Kidney tubule cell (primary cell): ENCODE measurements at regions not wholly inside any gene's neighbourhood (a gene's known extent, or its start where the extent isn't known, plus 50 kb on each side); places are given as distances from the start of the nearest gene placed in this dataset.
A peak's percentile ranks its signal among the peaks of the same experiment; 100 is the strongest.

ENCODE experiments used
- DNase-seq: peaks from one replicate; pipeline ENCODE4 v3.0.0-alpha.2; 2018; ENCODE audit warnings: low spot score

- no peak for DNase-seq
Observed at GRCh38 chr1:37242501-37242900, 208.2 kb upstream of the GRIK3 start.

DNA sequence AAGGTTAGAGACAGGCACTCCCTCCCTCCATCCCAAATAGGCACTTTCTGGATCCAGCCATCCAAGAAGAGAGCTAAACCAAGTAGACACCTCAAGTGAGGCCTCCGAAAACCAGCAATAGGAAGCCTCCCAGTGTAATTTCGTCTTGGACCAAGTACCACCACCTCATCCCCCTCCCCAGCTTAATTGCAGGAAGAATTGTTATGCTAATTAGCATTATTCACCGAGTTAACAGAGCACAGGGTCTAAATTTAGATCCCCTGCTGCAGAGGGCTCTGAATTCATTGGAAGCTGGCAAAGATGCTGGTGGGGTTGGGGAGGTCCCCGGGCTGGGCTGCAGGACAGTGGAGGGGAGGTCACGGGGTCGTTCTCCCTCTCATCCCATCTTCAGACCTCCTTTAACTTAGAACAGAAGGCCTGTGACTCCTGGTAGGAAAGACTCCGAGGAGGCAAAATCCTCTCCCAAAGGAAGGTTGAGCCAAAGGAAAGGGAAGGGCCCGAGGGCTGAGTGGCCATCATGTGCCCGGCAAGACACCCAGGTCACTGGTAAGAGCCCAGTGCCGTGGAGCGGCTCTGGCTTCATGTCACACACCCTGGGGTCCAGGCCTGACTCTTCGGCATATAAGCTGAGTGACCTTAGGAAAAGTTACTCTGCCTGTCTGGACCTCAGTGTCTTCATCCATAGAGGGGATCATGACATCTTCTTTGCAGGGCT, 209.2 kb upstream of the GRIK3 start:
- no peak for DNase-seq

DNA sequence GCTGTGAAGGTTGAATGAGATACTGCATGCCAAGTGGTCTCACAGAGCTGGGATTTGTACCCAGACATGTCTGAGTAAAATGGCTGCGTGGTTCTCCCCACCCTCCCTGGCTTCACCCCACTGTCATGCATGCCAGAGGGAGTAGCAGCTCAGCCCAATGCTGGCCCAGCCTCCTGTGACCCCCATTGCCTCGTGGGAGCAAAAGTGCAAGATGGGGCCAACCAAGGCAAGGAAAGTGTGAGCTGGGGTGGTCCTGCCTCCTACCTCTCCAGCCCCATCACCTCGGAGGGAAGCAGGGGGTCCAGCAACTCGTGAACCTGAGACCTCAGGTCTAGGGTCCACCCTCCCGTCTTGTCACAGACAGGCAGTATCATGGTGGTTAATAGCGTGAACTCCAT, 209.8 kb upstream of the GRIK3 start:
- DNase-seq, result no peak

GRCh38 chr1:37244815-37245214, 210.5 kb upstream of the GRIK3 start:
- no peak for DNase-seq

DNA sequence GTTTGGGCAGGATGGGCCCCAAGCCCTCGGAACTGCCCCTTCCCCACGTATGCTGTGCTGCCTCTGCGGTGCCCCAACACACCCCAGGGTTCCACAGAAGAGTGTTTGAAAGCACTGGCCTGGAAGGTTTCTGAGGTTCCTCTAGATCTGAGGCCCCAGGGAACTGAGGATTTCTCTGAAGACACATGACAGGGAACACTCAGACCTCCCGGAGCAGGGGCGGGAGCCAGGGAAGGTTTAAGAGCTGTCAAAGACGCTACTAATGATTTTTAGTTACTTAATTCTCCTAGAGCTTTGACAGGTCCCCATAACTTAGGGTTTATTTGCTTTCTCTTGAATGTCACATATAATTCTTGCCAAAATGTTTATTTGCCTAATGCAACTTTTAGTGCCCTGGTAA, 212.3 kb upstream of the GRIK3 start:
- no peak for DNase-seq

DNA sequence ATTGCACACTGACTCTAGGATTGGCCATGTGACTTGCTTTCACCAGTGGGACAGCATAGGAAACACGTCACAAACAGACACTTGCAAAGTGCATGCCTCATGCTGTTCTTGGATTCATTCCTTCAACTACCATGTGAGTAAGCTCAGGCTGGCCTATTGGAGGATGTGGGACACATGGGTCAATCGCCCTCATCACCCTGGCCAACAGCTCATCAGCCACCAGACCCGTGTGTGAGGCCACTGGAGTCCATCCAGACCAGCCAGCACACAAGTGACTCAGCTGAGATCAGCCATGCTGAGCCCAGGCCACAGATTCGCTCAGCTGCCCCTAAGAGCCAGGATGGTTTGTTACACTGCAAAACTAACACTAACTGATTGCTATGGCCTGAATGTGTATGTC, 216.1 kb upstream of the GRIK3 start:
- DNase-seq, result peak; percentile 57

DNA sequence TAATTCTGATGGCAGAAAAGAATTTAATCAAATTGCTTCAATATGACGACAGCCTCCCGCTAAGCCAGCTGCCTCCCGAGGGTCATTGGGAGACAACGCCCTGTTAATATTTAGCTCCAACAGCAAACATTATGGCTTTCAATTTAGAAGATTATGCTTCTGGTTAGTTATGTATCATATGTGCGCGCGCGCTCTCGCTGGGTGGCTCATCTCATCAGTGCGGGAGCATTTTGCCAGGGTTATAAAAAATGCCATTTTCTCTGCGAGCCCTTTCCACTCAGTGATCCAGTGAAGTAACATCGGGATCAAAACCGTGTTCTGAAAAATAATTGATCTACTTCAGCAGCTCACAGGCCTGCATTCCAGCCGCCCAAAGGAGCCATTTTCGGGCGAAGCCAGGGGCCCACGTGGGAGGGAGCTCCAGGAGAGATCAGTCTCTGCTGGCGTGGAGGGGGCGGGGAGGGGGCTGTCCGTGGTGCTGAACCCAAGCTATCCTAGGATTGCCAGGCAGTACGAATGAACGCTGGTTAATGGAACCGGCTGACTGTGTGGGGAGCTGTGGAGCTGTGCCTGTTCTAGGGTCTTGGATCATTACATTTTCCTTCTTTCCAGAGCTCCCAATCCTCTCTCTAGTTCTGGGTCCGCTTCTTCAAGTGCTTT, 219.1 kb upstream of the ZC3H12A start:
- no peak for DNase-seq

DNA sequence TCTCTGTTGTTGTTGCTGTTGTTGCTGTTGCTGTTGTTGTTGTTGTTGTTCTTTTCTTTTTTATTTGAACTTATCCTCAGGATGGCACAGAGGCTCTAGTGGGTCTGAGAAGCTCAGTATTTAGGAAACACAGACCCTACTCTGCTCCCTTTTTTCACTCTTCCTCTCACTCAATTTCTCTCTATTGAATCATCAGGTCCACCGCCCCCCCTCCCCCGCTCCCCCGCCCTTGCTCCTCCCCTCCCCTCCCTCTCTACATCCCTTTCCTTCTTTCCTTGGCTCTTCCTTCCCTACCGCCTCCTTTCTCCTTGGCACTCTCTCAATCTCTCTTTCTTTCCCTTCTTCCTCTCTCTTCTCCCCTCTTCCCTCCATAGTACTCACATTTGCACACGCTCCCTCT, 218.5 kb upstream of the ZC3H12A start:
- DNase-seq, result no peak

DNA sequence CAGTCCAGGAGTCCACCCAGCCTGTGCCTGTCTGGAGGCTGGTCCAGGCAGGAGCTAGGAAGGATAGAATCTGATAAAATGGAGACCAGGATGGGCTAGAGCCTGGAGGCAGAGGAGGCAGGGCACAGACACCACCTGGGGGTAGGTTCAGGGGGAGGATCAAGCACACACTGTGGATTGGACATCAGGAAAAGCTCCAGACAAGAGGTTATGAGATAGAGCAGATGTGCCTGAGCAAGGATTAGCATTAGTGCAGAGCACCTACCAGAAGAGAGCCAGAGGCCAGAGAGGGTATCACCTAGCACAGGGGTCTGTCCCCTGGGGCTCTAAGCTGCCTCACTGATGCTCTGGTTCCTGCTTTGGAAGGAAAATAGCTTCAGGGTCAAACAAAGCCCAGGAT, 216.7 kb upstream of the ZC3H12A start:
- DNase-seq, result no peak

- no peak for DNase-seq
Observed at GRCh38 chr1:37258068-37258467, 216.3 kb upstream of the ZC3H12A start.

- DNase-seq, result no peak
Observed at GRCh38 chr1:37259019-37259418, 215.4 kb upstream of the ZC3H12A start.

DNA sequence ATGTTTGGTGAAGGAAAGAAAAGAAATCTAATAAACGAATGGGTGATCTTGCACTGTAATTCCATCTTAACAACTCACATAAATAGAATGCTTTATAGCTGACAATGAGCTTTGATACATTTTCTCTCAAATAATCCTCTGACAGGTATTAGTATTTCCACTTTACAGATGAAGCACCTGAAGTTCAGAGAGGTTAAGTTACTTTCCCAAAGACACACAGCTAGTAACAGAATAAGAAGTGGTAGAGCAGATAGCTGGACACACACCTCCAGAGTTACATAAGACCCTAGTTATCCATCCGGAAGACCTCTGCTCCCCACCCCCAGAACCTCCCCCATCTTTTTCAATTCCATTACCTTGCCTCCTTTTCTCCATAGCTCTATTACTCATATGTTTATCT, 213.3 kb upstream of the ZC3H12A start:
- no peak for DNase-seq

DNA sequence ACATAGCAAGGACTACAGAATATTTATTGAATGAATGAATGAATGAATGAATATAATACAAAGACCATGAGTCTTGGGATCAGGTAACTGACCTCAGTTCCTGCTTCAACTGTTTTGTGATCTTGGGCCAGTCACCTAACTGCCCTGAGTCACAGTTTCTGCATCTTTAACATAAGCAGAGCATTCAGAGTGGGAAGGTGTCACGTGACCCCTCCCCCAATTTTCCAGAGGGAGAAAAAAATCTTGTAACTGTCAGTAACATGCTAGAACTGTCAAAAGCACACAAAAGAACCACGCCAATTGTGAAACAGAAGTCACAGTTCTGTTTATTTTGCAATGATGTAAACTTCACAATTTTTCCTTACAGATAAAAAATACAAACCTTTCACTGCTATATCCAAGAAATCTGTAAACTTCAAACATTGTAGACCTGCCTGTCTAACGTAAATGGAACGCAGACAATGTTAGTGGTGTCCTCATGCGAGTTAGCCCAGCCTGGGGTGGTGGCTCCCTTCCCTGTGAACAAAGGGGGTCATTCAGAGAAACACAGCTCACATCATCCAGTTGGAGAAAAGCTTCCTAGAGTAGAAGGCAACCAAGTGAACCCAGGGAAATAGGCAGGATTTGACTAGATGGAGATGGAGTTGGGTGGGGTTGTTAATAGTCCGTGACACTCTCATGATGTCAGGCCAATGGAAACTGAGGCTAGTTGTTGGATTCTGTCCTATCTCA, 211.8 kb upstream of the ZC3H12A start:
- DNase-seq, result no peak

- DNase-seq, result no peak
Observed at GRCh38 chr1:37265156-37265555, 209.2 kb upstream of the ZC3H12A start.

GRCh38 chr1:37265786-37266667, 208.4 kb upstream of the ZC3H12A start:
- DNase-seq, result no peak

DNA sequence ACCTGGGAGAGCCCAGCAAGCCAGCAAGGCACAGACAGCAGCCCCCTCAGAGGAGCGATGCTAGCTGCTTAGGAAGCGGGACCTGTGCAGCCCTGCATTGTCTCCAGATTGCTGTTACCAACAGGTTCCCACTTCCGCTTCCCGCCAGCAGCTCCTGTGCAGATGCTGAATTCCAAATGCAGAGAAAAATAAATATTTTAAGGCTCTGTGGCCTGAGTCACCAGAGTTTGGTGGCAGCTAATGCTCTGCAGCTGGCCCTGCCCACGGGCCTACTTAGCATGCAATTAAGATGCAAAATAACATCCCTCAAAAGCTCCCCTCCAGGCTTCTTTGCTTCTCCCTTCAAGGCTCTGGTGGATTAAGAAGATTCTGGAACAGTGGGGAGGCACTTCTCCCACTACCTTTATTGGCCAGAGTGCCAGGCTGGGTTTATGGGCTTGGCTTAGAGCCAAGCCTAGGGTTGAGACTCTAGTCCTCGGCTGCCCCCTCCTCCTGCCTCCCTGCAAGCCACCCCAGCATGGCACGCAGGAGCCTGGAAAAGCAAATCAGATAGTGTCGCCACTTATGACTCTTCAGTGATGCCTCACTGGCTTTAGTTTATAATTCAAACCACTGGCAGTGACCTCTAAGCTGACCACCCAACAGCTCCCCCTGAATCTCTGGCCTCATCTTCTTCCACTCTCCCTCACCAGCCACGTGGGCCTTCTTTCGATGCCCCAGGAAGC, 207.1 kb upstream of the ZC3H12A start:
- DNase-seq, result peak; percentile 2

GRCh38 chr1:37270639-37271038, 203.7 kb upstream of the ZC3H12A start:
- no peak for DNase-seq

DNA sequence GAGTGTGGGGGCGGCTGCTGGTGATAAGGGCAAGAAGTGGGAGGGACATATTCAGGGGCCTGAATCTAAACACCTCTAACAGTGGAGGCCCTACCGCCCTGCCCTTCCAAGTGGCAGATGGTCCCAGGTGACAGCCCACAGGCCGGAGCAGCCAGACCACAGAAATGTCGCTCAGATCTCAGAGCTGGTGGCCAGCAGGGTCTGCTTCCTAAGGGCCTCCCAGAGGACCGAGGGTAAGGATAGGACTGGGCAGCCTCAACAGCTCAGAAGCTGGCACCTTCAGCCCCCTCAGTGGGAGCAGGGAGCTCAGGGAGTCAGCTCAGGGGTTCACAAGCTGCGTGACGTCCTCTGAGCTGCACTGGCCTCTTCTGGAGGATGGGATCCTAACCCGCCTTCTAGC, 201.8 kb upstream of the ZC3H12A start:
- DNase-seq, result no peak

DNA sequence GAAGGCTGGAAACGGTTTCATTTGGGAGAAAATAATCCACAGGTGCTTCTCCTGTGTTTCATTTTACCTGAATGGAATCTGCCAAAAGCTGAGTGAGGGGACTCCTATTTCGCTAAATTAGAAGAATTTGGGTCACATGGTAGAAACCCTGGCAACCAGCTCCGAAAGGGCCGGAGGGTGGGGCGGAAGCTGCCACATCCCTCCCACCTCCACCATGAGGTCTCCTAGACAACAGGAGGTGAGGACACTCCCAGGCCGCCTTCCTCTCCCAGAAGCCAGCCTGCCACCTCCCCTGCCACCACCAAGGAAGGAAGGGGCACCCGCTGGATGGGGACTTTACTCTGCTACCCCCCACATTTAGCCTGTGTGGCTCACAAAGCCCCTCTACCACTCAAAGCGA, 199.9 kb upstream of the ZC3H12A start:
- no peak for DNase-seq

- no peak for DNase-seq
Observed at GRCh38 chr1:37274938-37275631, 199.3 kb upstream of the ZC3H12A start.

GRCh38 chr1:37277366-37277765, 197.0 kb upstream of the ZC3H12A start:
- DNase-seq, result no peak
